IMR-90 (cell line): ENCODE measurements at regions not wholly inside any gene's neighbourhood (a gene's known extent, or its start where the extent isn't known, plus 50 kb on each side); places are given as distances from the start of the nearest gene placed in this dataset.

Experiments
- ATAC-seq: fragments of 200-7000 bp; cut with Tn5 transposase; 2 replicates; pipeline ENCODE4 v1.9.1; 2020; ENCODE audit warnings: low read depth, mild to moderate bottlenecking, moderate library complexity
- BruUV-seq: library from RNA; stranded (reverse); fragments of 400-500 nt; replicated peaks from 2 replicates; lab custom pipeline; 2021; lab: Mats Ljungman, UMichigan
- CTCF ChIA-PET: fragments of 300-600 bp; formaldehyde crosslinking; extraction: SDS; loops from one replicate; lab custom pipeline; 2021; ENCODE audit warnings: antibody characterized with exemption; lab: Yijun Ruan, JAX
- POLR2A ChIA-PET: fragments of 300-600 bp; sonication (Branson Sonifier 250); formaldehyde crosslinking; loops from one replicate; lab custom pipeline; 2022; ENCODE audit warnings: antibody characterized with exemption; ENCODE audit not compliant: unreplicated experiment; lab: Charles Lee
- DNase-seq: peaks from one replicate; pipeline ENCODE4 v3.0.0; 2013
- H2AFZ ChIP-seq: replicated peaks from 2 replicates; pipeline ENCODE3; 2013; ENCODE audit warnings: low read length, mild to moderate bottlenecking; ENCODE audit not compliant: poor library complexity
- H2AK5ac ChIP-seq: 2 replicates; pipeline ENCODE4 v1.6.1; 2013; ENCODE audit warnings: low read depth, low read length, inconsistent platforms
- H2AK9ac ChIP-seq: replicated peaks from 2 replicates; pipeline ENCODE3; 2013; ENCODE audit warnings: mild to moderate bottlenecking, low read depth, low read length, moderate library complexity; ENCODE audit not compliant: poor library complexity
- H2BK120ac ChIP-seq: 2 replicates; pipeline ENCODE4 v1.6.1; 2013; ENCODE audit warnings: low read depth, low read length, inconsistent platforms
- H2BK15ac ChIP-seq: 3 replicates; pipeline ENCODE4 v1.6.1; 2013; ENCODE audit warnings: low read depth, low read length, inconsistent platforms
- H2BK20ac ChIP-seq: 2 replicates; pipeline ENCODE4 v1.6.1; 2013; ENCODE audit warnings: low read depth, mild to moderate bottlenecking, inconsistent platforms, low read length, moderate library complexity
- H2BK5ac ChIP-seq: 2 replicates; pipeline ENCODE4 v1.6.1; 2013; ENCODE audit warnings: mild to moderate bottlenecking, low read depth, low read length, inconsistent platforms; ENCODE audit not compliant: poor library complexity, severe bottlenecking
- H3K14ac ChIP-seq: replicated peaks from 2 replicates; pipeline ENCODE4 v1.6.1; 2013; ENCODE audit warnings: low read depth, low read length, inconsistent platforms
- H3K18ac ChIP-seq: 2 replicates; pipeline ENCODE4 v1.6.1; 2013; ENCODE audit warnings: low read depth, low read length, control low read depth
- H3K23ac ChIP-seq: 2 replicates; pipeline ENCODE4 v1.6.1; 2013; ENCODE audit warnings: low read depth, low read length, inconsistent platforms
- H3K27ac ChIP-seq: 2 replicates; pipeline ENCODE4 v1.5.1; 2013; ENCODE audit warnings: mild to moderate bottlenecking, control low read depth, low read length; ENCODE audit not compliant: insufficient read depth
- H3K27me3 ChIP-seq: 2 replicates; pipeline ENCODE4 v1.6.1; 2013; ENCODE audit warnings: low read length; ENCODE audit not compliant: control insufficient read depth, insufficient read depth
- H3K36me3 ChIP-seq: 2 replicates; pipeline ENCODE4 v1.6.1; 2013; ENCODE audit warnings: low read length, mixed read lengths; ENCODE audit not compliant: control insufficient read depth, insufficient read depth
- H3K4ac ChIP-seq: 2 replicates; pipeline ENCODE4 v1.6.1; 2013; ENCODE audit warnings: low read depth, low read length, inconsistent platforms
- H3K4me1 ChIP-seq: 2 replicates; pipeline ENCODE4 v1.6.1; 2013; ENCODE audit warnings: low read length, mixed read lengths; ENCODE audit not compliant: control insufficient read depth, insufficient read depth
- H3K4me2 ChIP-seq: 2 replicates; pipeline ENCODE4 v1.6.1; 2013; ENCODE audit warnings: low read depth, mild to moderate bottlenecking, control low read depth, low read length, moderate library complexity
- H3K4me3 ChIP-seq: 2 replicates; pipeline ENCODE4 v1.5.1; 2013; ENCODE audit warnings: low read depth, mild to moderate bottlenecking, control low read depth, low read length, moderate library complexity; ENCODE audit not compliant: insufficient read depth
- H3K56ac ChIP-seq: 2 replicates; pipeline ENCODE4 v1.6.1; 2013; ENCODE audit warnings: low read length, inconsistent platforms; ENCODE audit not compliant: insufficient read depth; ENCODE audit errors: extremely low read depth
- H3K79me1 ChIP-seq, 2 experiments: 2 replicates each; pipeline ENCODE4 v1.6.1; 2013; ENCODE audit warnings: low read length in 2 of 2, inconsistent platforms in 1 of 2, low read depth in 1 of 2
- H3K9ac ChIP-seq: 2 replicates; pipeline ENCODE4 v1.6.1; 2013; ENCODE audit warnings: low read depth, low read length, control low read depth
- H3K9me1 ChIP-seq: 2 replicates; pipeline ENCODE4 v1.6.1; 2013; ENCODE audit warnings: low read length, inconsistent platforms; ENCODE audit not compliant: insufficient read depth
- H3K9me3 ChIP-seq: 2 replicates; pipeline ENCODE4 v1.6.1; 2013; ENCODE audit warnings: low read length; ENCODE audit not compliant: control insufficient read depth, insufficient read depth
- H4K20me1 ChIP-seq: 2 replicates; pipeline ENCODE4 v1.6.1; 2013; ENCODE audit warnings: low read length, inconsistent platforms; ENCODE audit not compliant: insufficient read depth
- H4K5ac ChIP-seq: 2 replicates; pipeline ENCODE4 v1.6.1; 2013; ENCODE audit warnings: mild to moderate bottlenecking, low read depth, low read length, control low read depth
- H4K8ac ChIP-seq, 2 experiments: 2 replicates each; pipeline ENCODE4 v1.6.1; 2013; ENCODE audit warnings: low read depth in 2 of 2, low read length in 2 of 2, control low read depth in 1 of 2, inconsistent platforms in 1 of 2
- H4K91ac ChIP-seq: 2 replicates; pipeline ENCODE4 v1.6.1; 2013; ENCODE audit warnings: low read depth, low read length, inconsistent platforms; ENCODE audit not compliant: insufficient read depth
- BHLHE40 ChIP-seq: fragments of 150-350 bp; IDR thresholded peaks from 2 replicates; pipeline ENCODE4 v1.6.1; 2016; ENCODE audit warnings: mild to moderate bottlenecking, low read depth, low read length
- CEBPB ChIP-seq: IDR thresholded peaks from 2 replicates; pipeline ENCODE4 v1.6.1; 2012; ENCODE audit warnings: low read depth, low read length, improper control_type of control experiment
- CHD1 ChIP-seq: IDR thresholded peaks from 2 replicates; pipeline ENCODE4 v1.6.1; 2012; ENCODE audit warnings: low read depth, low read length, improper control_type of control experiment
- CTCF ChIP-seq: conservative IDR thresholded peaks from 2 replicates; pipeline ENCODE4 v1.5.1; 2012; ENCODE audit warnings: mild to moderate bottlenecking, low read depth, low read length, improper control_type of control experiment
- FOS ChIP-seq: fragments of 150-350 bp; IDR thresholded peaks from 2 replicates; pipeline ENCODE4 v1.6.1; 2016; ENCODE audit warnings: low read depth, low read length
- MAFK ChIP-seq: IDR thresholded peaks from 2 replicates; pipeline ENCODE4 v1.6.1; 2012; ENCODE audit warnings: low read depth, low read length, improper control_type of control experiment
- MAZ ChIP-seq: IDR thresholded peaks from 2 replicates; pipeline ENCODE4 v1.6.1; 2012; ENCODE audit warnings: low read depth, mild to moderate bottlenecking, low read length, improper control_type of control experiment, moderate library complexity, borderline replicate concordance
- MXI1 ChIP-seq: IDR thresholded peaks from 2 replicates; pipeline ENCODE4 v1.6.1; 2012; ENCODE audit warnings: low read depth, mild to moderate bottlenecking, low read length, moderate library complexity, borderline replicate concordance
- NFE2L2 ChIP-seq: fragments of 150-350 bp; IDR thresholded peaks from 2 replicates; pipeline ENCODE4 v1.6.1; 2016; ENCODE audit warnings: low read depth, mild to moderate bottlenecking, low read length
- POLR2A ChIP-seq: IDR thresholded peaks from 2 replicates; pipeline ENCODE4 v1.6.1; 2012; ENCODE audit warnings: mild to moderate bottlenecking, low read depth, low read length
- RAD21 ChIP-seq: IDR thresholded peaks from 2 replicates; pipeline ENCODE4 v1.6.1; 2012; ENCODE audit warnings: low read length, improper control_type of control experiment
- RCOR1 ChIP-seq: IDR thresholded peaks from 2 replicates; pipeline ENCODE4 v1.6.1; 2012; ENCODE audit warnings: mild to moderate bottlenecking, low read length, improper control_type of control experiment; ENCODE audit not compliant: insufficient replicate concordance
- RFX5 ChIP-seq: IDR thresholded peaks from 2 replicates; pipeline ENCODE4 v1.8.0; 2012; ENCODE audit warnings: low read depth, mild to moderate bottlenecking, low read length, moderate library complexity
- SMC3 ChIP-seq: fragments of 150-350 bp; IDR thresholded peaks from 2 replicates; pipeline ENCODE4 v1.6.1; 2016; ENCODE audit warnings: low read depth, mild to moderate bottlenecking, antibody characterized with exemption, low read length, moderate library complexity
- USF2 ChIP-seq: fragments of 150-350 bp; IDR thresholded peaks from 2 replicates; pipeline ENCODE4 v1.6.1; 2017; ENCODE audit warnings: mild to moderate bottlenecking, antibody characterized with exemption, low read length, low read depth
- WGBS, 2 experiments: methylation state at CpG; one replicate each; pipeline versions ENCODE4 v1.1.5 to v1.1.7; 2013; ENCODE audit warnings: missing lambda C conversion rate in 2 of 2; ENCODE audit not compliant: insufficient read length in 1 of 2; ENCODE audit errors: extremely low coverage in 2 of 2; 5-methylcytosine and 5-hydroxymethylcytosine counted together
- dilution Hi-C: fragments of 300-500 bp; cut with HindIII; formaldehyde crosslinking; loops from one replicate; pipeline ENCODE4 v1.14.3; 2018; ENCODE audit warnings: low sequenced_read_pairs; ENCODE audit not compliant: unreplicated experiment
- in situ Hi-C: fragments of 300-500 bp; cut with MboI; formaldehyde crosslinking; loops from 3 replicates; pipeline ENCODE4 v1.14.3; 2019; ENCODE audit warnings: low sequenced_read_pairs, inconsistent platforms, mixed read lengths
- intact Hi-C: fragments of 100-400 bp; cut with micrococcal nuclease; formaldehyde crosslinking; loops from 2 replicates; pipeline ENCODE4 v1.10.0; 2022
- TF ChIP-seq, protein P1 (sequence below): fragments of 150-350 bp; IDR thresholded peaks from 2 replicates; pipeline ENCODE4 v1.6.1; 2016; ENCODE audit warnings: low read depth, mild to moderate bottlenecking, low read length, moderate library complexity, borderline replicate concordance

DNA sequence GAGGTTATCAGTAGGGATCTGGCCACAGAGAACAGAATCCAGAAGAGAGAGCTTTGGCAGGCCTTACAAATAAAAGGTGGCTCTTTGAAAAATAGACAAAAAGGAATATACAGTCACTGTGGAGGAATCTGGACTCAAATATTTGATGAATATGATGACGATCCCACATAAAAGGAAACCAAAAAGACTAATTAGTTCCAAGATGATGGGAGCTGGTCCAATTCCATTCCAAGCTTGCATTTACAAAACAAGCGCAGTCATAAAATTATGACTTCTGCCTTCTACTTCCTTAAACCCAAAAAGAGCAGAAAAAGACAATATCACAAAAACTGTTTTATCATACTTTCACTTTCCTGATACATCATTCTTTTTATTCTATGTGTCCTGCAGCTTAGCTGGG is 285.8 kb downstream of the DIPK2A start:
- POLR2A ChIA-PET: no interaction called here
- Histone ChIP-seq H2BK20ac (no peak overlapping the region), H2BK5ac (no peak overlapping the region), H3K4me2 (no peak overlapping the region), H3K4me3 (no peak overlapping the region), H3K14ac (no peak overlapping the region), H3K9me1 (no peaks in the 10 kb centered on the region), H3K9me3 (no peaks in the 10 kb centered on the region), H3K18ac (no peak overlapping the region), H3K56ac (no peak overlapping the region), H3K27me3 (no peaks in the 10 kb centered on the region), H2AK5ac (no peak overlapping the region), H2BK120ac (no peak overlapping the region), H3K36me3 (no peaks in the 10 kb centered on the region), H3K23ac (no peak overlapping the region), H3K4ac (no peak overlapping the region), H2BK15ac (no peak overlapping the region), H3K9ac (no peak overlapping the region), H4K5ac (no peak overlapping the region), H4K8ac (no peak overlapping the region), H4K91ac (no peak overlapping the region), H3K79me1 (no peaks in the 10 kb centered on the region), H2AK9ac (no peak overlapping the region), H3K27ac (no peak overlapping the region), H3K4me1 (no peaks in the 10 kb centered on the region), H4K20me1 (no peaks in the 10 kb centered on the region), H2AFZ (no peak overlapping the region)
- in situ Hi-C loops (no loop called here), intact Hi-C loops (loop anchor here (10.0 kb wide), 1 partner anchor 1313 kb away; no protein-coding TSS in a partner anchor), dilution Hi-C loops (no loop called here)
- TF ChIP-seq RFX5 (no peak), MAFK (no peak), RCOR1 (no peak), POLR2A (no peak), CTCF (no peak), CHD1 (no peak), MXI1 (no peak), CEBPB (no peak), USF2 (no peak), MAZ (no peak), RAD21 (no peak), BHLHE40 (no peak), FOS (no peak), NFE2L2 (no peak), SMC3 (no peak)
- TF ChIP-seq, protein P1, sequence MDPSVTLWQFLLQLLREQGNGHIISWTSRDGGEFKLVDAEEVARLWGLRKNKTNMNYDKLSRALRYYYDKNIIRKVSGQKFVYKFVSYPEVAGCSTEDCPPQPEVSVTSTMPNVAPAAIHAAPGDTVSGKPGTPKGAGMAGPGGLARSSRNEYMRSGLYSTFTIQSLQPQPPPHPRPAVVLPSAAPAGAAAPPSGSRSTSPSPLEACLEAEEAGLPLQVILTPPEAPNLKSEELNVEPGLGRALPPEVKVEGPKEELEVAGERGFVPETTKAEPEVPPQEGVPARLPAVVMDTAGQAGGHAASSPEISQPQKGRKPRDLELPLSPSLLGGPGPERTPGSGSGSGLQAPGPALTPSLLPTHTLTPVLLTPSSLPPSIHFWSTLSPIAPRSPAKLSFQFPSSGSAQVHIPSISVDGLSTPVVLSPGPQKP: no peak
- WGBS, 2 experiments: no CpG with 5 or more reads among the region's 2 CpGs
- no TSS peak for BruUV-seq
- no peak for ATAC-seq
- DNase-seq: no peak
- CTCF ChIA-PET: interaction anchor here (0.6 to 0.7 kb wide), 2 partner anchors 9 to 359 kb away, joined by 3 to 4 read pairs; no protein-coding TSS in a partner anchor
